ENCODE measurements at regions not wholly inside any gene's neighbourhood (a gene's known extent, or its start where the extent isn't known, plus 50 kb on each side); places are given as distances from the start of the nearest gene placed in this dataset.
A peak's percentile ranks its signal among the peaks of the same experiment; 100 is the strongest.

DNA sequence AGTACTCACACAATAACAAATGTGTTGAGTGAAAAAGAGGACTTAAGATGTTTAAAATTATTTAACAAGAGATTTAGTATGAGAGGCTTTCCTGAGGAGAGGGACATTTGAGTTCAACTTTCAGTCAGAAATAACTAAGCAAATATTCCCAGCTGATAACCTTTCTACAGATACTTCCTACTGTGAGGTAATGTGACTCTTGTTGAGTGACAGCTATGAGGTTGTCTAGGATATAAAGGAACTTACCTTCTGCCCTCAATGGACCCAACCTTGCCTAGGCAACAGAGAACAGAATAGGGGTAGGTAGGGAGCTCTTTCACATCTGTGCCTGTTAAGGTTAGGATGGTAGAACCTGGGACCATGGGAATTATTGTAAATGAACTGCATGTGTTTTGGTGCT lies 54.7 kb downstream of the GLUD2 start:
- no peak for DNase-seq

DNA sequence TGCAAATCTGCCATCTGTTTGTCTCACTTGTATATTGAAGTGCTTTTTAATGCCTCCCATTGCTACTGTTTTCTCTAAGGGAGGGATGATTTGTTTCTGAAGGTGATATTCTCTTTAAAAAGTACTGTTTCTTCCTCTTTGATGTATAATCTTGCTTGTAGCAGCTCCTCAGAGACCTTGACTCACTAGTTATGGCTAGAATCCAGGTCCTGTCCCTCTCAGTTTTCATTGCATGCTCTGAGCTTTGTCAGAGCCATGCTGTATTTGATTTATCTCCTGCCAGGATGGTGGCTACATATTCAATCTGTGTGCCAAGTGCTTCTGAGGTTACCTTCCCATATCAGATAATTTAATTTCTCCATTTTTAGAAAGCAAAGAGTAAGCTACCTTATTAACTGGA lies 56.0 kb downstream of the GLUD2 start:
- DNase-seq = no peak

DNA sequence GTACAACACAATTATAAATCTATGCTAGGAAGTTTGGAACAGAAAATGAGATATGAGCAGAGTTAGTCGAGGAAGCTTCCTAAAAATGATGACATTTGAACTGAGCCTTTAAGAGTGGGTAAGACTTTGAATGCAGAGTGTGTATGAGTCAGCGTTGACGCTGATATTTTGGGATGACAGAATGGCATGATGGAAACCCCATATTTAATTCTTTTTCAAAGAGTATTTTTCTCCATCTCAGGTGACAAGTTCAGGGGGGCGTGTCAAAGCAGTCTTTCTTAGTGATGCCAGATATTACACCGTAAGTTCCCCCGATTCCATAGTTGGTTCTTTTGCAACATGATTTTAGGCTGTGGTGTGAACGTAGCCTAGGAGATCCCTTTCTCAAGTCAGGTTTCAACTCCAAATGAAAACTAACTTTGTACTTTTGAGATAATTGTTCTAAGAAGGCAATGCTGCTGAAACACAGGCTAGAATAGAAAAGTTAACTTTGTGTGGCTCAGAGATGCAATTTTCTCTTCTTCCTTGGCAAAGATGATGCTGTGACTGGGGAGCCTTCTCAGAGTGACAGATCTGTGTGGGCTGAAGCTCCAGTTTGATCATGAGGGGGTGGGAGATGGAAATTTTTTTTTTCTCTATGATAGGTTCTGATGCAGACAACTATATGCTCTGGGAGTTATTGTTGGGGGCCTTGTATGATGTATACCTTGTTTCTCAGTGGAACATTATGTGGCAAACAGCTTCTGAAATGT lies 59.2 kb downstream of the GLUD2 start:
- no peak for DNase-seq

DNA sequence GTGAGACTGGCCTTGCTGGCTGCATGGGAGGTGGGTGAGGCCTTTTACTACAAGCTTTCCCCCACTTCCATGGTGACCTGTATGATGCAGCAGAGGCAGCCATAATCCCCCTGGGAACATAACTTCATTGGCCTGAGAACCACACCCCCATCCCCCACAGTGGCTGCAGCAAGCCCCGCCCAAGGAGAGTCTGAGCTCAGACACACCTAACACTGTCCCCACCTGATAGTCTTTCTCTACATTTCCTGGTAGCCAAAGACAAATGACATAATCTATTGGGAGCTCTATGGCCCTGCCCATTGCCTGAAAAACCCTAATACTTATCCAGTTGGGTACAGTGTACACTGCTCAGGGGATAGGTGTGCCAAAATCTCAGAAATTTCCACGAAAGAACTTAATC lies 62.6 kb downstream of the GLUD2 start:
- DNase-seq = no peak

DNA sequence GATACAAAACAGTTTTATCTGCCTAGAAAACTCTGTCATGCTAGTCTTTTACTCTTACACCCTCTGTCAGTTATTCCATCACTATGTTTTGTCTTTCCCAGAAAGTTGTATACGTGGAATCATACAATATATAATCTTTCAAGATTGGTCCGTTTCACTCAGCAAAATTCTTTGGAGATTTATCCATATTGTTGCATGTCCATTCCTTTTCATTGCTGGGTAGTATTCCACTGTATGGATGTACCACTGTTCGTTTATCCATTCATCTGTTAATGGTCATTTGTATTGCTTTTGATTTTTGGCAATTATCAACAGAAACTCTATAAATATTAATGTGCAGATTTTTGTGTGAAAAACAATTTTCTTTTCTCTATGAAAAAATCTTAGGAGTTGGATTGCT lies 63.1 kb downstream of the GLUD2 start:
- DNase-seq = no peak

DNA sequence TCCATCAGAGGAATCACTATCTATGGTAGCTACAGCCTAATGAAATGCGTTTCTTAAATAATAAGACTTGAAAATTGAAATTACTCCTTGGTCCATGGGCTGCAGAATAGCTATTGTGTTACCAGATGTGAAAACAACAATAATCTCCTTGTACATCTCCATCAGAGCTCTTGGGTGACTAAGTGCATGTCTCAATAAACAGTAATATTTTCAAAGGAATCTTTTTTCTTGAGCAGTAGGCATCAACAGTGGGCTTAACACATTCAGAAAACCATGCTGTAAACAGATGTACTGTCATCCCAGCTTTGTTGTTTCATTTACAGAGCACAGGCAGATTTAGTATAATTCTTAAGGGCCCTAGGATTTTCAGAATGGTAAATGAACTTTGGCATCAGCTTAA lies 67.3 kb downstream of the GLUD2 start:
- no peak for DNase-seq

DNA sequence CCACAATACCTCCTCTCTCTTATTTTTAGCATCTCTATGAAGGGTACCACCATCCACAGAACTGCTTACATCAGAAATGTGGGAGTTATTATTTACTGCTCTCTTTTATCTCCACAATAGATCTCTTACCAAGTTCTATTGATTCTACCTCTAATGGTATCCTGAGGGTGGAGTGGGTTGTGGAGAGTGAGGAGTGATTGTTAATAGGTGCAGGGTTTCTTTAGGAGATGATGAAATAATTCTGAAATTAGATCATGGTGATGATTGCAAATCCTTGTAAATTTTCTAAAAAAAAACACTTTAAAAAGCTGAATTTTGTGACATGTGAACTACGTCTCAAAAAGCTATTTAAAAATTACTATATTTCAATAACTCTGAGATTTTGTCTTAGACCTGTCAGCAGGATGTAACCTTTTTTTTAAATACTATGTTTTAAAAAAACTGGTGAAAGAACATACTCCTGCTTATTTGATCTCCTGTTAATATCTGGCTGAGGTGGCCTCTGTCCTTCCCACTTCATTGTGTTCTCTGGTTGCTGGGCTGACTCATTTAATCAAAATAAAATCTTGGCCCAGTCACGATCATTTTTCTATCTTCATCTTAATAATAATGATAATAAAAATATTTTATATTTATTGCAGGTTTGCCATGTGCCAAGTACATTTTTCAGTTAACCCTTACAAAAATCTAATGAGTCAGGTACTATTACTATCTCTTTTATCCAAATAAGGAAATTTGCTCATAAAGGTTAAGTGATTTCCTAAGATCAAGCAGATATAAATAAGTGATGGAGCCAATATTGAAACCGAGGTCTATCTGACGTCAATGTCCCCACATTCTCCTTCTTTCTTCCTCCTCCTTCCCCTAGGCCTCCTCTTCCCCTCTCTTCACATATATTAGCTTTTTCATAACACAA lies 73.5 kb downstream of the GLUD2 start:
- no peak for DNase-seq

DNA sequence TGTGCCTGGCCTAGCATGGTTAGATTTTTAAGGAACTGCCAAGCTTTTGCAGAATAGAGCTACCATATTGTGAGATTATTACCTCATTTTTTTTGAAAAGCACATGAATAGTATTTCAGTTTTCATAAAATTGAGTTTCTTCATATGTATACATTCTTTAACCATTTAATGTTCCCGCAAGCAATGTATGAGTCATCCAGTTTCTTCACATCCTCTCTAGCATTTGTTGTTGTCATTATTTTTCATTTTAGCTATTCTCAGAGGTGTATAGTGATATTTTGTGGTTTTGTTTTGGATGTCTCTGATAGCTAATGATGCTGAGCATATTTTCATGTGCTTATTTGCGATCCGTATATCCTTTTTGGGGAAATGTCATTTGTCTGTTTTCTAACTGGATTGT lies 74.9 kb downstream of the GLUD2 start:
- no peak for DNase-seq

DNA sequence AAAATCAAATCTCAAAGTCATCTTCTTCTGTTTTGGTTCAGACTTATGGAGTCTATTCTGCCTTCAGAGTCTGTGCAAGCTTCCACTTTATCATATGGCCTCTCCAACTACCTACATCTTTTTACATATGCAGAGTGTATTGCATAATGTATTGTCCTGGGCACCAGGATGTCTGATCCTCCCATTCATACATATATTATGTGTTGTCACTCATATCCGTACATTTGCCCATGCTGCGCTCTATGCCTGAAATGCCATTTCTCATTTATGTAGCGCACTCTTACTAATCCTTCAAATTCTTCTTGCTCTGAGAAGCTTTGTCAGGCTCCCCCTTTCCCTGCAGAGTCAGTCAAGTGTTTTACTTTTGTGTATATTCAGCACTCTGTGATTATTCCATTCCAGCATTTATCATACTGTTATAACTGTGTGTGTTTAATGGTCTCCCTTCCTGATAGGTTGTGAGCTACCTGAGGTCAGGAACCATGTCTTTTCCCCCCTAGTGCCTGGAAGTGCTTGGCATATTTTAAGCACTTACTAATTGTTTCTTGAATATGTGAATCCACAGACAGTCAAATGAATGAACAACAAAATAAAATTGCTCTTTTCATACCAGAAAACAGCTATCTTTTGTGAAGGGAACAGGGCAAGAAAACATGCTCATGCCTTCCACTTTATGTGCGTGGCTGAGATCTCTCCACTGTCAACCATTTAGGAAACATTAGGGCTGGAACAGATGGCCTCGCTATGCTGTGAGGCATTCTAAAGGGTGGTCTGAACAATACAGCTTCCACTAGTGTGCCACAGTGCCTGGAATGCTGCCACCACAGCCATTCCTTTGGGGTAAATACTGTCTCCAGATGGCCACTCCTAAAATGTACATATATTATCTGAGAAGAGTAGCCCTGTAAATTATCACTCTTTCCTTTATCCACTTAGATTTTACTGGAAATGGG lies 81.8 kb downstream of the GLUD2 start:
- DNase-seq = no peak

DNA sequence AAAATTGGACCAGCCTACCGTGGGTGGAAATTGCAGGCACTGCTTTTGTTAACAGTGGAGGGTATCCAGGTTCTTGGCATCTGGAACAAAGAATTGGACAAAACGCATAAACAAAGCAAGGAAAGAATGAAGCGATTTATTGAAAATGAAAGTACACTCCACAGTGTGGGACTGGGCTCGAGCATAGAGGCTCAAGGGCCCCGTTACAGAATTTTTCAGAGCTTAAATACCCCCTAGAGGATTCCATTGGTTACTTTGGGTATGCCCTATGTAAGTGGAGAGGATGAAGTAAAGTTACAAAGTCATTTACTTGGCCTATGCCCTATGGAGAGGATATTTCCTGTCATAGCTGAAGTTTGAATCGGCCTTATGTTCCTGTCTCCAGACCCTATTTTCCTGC lies 85.3 kb downstream of the GLUD2 start:
- DNase-seq = no peak

DNA sequence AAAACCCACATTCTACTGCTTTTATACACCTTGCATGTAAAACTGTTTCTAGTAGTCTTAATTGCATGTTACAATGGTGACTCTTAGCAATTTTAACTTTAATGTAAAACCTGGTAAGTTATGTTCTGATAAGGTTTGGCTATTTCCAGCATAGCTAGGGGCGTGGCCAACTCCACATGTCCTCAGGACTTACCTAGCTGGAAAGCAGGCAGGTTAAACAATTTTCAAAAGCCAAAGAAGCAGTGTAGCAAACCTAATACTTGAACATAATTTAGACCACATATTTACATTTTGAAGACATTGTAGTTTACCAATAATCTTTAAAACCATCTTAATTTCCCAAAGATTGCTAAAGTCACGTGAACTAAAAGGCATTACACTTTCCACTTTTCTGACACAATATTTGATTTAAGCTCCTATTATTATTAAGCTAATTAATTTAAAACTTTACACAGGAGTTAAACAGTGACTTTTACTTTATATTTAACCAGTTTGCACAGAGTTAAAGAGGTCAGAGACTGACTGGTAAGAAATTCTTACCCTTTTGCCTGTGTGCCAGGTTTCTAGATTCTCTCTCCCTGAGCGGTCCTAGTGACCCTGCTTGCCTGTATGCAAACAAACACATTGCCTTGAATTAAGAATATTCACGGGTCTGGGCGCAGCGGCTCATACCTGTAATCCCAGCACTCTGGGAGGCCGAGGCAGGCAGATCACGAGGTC lies 88.2 kb downstream of the GLUD2 start:
- no peak for DNase-seq

DNA sequence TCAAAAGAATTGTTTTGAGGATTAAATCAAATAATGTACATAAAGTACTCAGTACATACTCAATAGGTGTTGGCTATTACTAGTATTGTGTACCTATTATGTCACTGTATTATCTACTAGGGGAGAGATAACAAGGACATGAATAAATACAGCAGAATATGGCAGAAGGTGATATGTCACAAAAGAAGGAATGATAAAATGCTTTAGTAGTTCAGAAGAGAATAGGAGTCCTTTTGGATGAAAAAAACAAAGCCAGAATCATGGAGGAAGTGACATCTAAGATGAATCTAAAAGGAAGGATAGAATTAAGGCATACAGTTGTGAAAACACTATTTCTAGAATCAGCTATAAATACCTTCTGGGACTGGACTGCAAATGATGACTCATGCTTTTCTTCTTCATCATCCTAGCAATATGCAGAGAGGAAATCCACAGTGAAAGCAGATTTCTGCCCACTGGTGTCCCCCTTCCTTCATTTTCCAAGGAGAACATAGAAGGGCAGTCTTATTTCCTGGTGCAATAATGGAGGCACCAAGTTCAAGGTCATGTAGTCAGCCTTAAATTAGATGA lies 98.7 kb downstream of the GLUD2 start:
- no peak for DNase-seq

DNA sequence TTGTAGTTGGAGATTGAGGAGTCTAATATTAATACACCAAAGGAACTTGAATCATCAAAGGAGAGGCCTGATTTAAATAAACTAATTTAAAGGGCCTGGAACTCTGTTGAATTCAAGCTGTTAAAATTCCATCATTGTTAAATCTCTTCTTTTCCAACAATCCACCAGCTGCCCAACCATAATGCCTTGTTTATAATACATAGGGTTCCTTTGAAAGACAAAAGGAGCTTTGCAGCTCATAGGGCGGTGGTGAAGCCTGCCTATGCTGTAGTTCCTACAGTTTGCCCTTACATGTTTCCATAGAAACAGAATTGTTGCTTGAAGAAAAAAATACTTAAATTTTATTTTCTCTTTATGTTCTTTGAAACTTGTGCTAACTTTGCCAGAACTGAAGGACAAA lies 102.8 kb downstream of the GLUD2 start:
- DNase-seq = no peak

DNA sequence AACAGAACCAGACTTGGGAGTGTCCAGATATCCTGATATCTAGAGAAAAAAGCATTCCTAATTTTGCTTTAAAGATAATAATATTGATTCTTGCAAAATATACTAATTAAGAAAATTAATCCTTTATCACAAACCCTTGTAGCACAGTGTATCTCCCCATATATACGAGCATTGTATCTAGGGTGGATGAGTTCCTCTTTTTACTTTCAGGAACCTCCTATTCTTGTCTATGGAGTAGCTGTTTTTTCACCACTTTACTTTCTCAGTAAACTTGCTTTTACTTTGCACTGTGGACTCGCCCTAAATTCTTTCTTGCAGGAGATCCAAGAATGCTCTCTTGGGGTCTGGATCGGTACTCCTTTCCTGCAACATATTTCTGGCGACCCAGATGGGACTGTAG lies 103.9 kb downstream of the GLUD2 start:
- DNase-seq = no peak

DNA sequence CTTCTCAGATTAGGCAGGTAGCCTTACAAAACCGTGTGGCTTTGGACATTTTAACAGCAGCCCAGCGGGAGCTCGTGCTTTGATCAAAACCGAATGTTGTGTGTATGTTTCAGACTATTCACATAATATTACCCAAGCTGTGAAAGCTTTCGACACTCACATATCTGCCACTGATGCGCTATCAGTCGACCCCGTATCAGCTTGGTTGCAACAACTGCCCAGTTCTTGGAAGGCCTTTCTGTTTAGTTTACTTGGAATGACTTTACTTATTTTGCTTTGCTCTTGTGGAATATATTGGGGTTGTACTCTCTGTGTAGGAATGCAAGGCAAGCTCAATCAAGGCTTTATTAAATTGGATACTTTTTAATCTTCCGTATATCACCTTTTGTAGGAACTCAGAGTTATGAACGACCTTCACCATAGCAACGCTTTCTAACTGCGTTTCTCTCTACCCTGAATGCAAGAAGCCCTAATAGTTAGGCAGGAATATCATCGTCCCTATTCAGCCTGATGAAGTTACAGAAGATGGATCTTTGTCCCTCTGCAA lies 107.5 kb downstream of the GLUD2 start:
- DNase-seq = no peak

DNA sequence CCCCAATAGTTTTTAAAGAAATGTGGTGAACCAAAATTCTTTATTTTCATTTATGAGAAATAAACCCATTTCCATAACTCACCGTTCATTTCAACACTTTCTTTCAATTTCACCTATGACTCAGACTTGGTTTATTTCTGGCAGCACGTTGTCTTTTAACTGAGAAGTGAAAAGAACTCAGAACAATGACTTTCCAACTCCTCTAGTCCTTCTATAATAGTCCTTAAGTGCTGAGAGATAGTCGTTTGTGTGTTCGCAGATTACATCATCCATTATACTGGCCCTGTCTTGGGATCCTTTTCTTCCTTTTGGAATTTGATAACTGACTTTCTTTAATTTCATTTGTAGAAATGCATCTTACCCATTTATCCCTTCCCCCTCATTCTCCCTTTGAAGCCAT lies 113.6 kb downstream of the GLUD2 start:
- DNase-seq = no peak

DNA sequence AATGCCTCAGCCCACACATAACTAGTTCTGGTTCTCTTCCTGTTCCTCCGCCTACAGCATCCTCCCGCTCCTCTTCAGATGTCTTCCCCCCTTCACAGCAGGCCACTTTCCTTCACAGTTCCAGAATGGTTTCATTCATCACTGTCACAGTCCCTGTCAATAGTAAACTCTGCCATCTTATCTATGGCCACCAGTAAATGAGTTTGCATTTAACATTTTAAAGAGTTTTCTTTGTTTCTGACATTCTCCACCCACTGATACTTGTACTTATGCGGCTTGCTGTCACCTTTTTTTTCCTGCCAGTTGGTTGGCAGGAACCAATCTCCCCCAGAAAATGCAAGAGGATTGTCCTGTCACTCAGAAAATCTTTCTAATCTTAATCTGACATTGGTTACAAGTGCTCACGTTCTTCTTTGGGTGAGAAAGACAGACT lies 114.1 kb downstream of the GLUD2 start:
- DNase-seq = peak; percentile 23 to 29

DNA sequence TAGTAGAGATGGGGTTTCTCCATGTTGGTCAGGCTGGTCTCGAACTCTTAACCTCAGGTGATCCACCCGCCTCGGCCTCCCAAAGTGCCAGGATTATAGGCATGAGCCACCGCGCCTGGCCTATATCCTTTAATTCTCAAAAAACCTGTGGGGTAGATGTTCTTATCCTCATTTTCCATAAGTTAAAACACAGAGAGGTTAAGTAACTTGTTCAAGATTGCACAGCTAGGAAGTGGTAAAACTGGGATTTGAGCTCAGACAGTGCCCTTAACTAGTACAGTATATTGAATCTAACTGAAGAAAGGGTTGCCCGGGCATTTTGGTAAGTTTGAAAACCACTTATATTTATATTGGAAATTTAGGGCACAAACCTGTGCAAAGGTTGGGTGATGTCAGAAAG lies 116.0 kb downstream of the GLUD2 start:
- no peak for DNase-seq

DNA sequence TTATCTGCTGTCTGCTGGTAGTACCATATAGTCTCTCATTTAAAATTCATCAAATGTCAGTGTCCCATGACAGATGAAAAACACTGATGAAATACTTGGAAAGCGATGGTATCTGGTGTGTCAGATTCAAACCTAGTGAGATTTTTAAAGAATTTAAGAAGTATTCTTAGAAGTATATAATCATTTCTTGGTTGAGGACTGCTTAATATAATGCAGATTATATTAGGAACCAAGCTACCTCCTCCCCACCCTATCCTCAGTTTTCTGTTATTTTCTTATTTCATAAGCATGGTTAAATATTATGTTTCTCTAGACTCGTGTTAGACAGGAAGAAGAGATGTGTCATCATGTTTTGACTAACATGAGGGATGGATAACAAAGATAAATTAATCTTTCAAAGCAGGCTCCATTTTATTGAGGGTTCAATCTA lies 118.5 kb downstream of the GLUD2 start:
- DNase-seq = no peak

DNA sequence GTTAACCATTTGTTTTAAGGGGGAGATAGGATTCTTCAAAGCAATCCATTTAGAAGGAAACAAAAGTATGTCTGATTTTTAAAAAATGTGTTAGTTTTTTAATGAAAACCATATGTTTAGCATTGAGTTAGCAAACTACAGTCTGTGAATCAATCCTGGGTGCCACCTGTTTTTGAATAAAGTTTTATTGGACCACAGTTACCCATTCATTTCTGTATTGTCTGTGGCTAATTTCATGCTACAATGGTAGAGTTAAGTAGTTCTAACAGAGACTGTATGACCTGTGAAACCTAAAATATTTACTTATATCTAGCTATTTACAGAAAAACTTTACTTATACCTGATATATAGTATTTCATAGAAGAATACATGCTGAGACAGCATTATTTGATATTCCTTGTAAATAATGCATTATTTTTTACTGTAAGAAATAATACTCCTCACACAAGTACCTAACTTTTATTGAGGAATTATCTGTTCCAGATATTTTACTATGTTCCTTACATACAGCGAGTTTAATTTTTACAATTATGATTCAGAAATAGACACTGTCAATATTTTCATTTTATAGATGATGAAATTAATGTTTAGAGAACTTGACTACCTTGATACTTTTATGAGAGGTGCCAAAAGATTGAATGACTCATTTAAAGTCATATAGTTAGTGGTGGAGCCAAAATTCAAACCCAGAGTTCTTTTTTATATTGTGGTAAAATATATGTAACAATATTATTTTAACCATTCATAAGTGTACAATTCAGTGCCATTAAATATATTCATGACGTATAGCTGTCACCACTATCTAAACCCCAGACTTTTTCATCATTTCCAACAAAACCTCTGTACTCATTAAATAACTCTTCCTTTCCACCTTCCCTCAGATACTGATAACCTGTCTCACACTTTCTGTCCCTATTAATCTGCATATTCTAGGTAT lies 122.0 kb downstream of the GLUD2 start:
- DNase-seq = no peak

DNA sequence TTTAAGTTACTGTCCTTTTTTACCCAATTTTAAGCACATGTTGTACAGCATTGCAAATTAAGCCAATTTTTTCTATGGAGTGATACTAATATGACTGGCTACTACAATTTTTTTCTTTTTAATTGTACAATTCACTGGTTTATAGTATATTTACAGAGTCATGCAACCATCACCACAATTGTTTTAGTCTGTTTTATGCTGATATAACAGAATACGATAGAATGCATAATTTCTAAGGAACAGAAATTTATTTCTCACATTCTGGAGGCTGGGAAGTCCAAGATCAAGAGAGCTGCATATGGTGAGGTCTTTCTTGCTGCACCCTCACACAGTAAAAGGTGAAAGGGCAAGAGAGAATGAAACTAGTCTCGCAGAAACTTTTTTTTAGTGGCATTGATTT lies 125.3 kb downstream of the GLUD2 start:
- no peak for DNase-seq
